OCI-LY1 (cell line): ENCODE measurements at regions not wholly inside any gene's neighbourhood (a gene's known extent, or its start where the extent isn't known, plus 50 kb on each side); places are given as distances from the start of the nearest gene placed in this dataset.

ENCODE experiments used
- H2AFZ ChIP-seq: fragments of 200-600 bp; sonication (generic), shearing (Covaris generic); 2 replicates; pipeline ENCODE4 v1.6.0; 2014; ENCODE audit warnings: antibody characterized with exemption, mild to moderate bottlenecking, low read length
- H3F3A ChIP-seq: fragments of 200-600 bp; sonication (generic), shearing (Covaris generic); 2 replicates; pipeline ENCODE4 v1.6.0; 2014; ENCODE audit warnings: mild to moderate bottlenecking, antibody characterized with exemption, low read length, moderate library complexity; ENCODE audit not compliant: insufficient read depth
- H3K27ac ChIP-seq: fragments of 200-600 bp; sonication (generic); 2 replicates; pipeline ENCODE4 v1.5.1; 2014; ENCODE audit warnings: low read length, mixed run types, mild to moderate bottlenecking, low read depth; ENCODE audit not compliant: poor library complexity, severe bottlenecking
- H3K27me3 ChIP-seq: fragments of 200-600 bp; sonication (generic); 2 replicates; pipeline ENCODE4 v1.6.0; 2014; ENCODE audit warnings: antibody characterized with exemption, mild to moderate bottlenecking, low read length, moderate library complexity; ENCODE audit not compliant: insufficient read depth
- H3K36me3 ChIP-seq: fragments of 200-600 bp; sonication (generic); 2 replicates; pipeline ENCODE4 v1.6.1; 2014; ENCODE audit warnings: mild to moderate bottlenecking, antibody characterized with exemption, low read length, moderate library complexity, mixed read lengths; ENCODE audit not compliant: insufficient read depth
- H3K4me1 ChIP-seq: fragments of 200-600 bp; sonication (generic); 2 replicates; pipeline ENCODE4 v1.5.1; 2014; ENCODE audit warnings: mild to moderate bottlenecking, low read length, moderate library complexity; ENCODE audit not compliant: insufficient read depth, severe bottlenecking
- H3K4me2 ChIP-seq: fragments of 200-600 bp; sonication (generic), shearing (Covaris generic); 2 replicates; pipeline ENCODE4 v1.6.1; 2014; ENCODE audit warnings: low read length
- H3K4me3 ChIP-seq: fragments of 200-600 bp; sonication (generic); 2 replicates; pipeline ENCODE4 v1.5.1; 2014; ENCODE audit warnings: low read length, low read depth, mild to moderate bottlenecking, mixed read lengths; ENCODE audit not compliant: poor library complexity, severe bottlenecking
- H3K79me2 ChIP-seq: fragments of 200-600 bp; shearing (Covaris generic); 2 replicates; pipeline ENCODE4 v1.6.1; 2016; ENCODE audit warnings: mixed run types, low read length, mixed read lengths; ENCODE audit not compliant: insufficient read depth
- H3K9ac ChIP-seq: fragments of 200-600 bp; sonication (generic), shearing (Covaris generic); 2 replicates; pipeline ENCODE4 v1.6.1; 2014; ENCODE audit warnings: mild to moderate bottlenecking, low read length, mixed read lengths
- H3K9me2 ChIP-seq: fragments of 200-600 bp; sonication (generic), shearing (Covaris generic); 2 replicates; pipeline ENCODE4 v1.6.1; 2014; ENCODE audit warnings: low read depth, mild to moderate bottlenecking, low read length, mixed read lengths
- H3K9me3 ChIP-seq: fragments of 200-600 bp; shearing (Covaris generic); 2 replicates; pipeline ENCODE4 v1.6.1; 2014; ENCODE audit warnings: low read length, mixed read lengths
- H4K20me1 ChIP-seq: fragments of 200-600 bp; sonication (generic), shearing (Covaris generic); 2 replicates; pipeline ENCODE4 v1.6.0; 2016; ENCODE audit warnings: mild to moderate bottlenecking, low read length; ENCODE audit not compliant: insufficient read depth
- EZH2 ChIP-seq: fragments of 200-600 bp; sonication (generic), shearing (Covaris generic); IDR thresholded peaks from 2 replicates; pipeline ENCODE4 v1.8.0; 2017; ENCODE audit warnings: borderline replicate concordance, mixed run types, mild to moderate bottlenecking, antibody characterized with exemption, low read length, moderate library complexity, mixed read lengths
- TF ChIP-seq, protein P1 (sequence below): fragments of 200-600 bp; sonication (generic), shearing (Covaris generic); IDR thresholded peaks from 2 replicates; pipeline ENCODE4 v1.5.1; 2017; ENCODE audit warnings: mild to moderate bottlenecking, antibody characterized with exemption, low read length, moderate library complexity, mixed read lengths

DNA sequence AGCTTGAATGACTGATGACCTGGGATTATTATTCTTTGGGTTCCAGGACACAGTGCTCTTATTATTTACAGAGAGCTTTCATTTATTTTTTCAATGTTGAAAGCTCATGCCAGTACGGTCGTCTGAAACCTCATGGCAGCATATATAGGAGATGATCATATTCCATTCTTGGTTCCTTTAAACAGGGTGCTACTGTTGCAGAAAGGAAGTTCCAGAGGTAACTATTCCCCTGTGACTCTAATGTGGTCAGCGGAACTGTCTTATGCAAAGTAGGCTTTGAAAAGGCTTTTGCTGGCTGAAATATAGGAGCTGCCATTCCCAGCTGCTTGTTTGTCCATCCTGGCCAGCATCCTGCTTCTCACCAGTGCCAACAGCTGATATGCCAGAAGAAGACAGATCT lies 208.3 kb upstream of the LEF1 start:
- Histone ChIP-seq H3K9me2 (no peaks in the 10 kb centered on the region), H3K4me1 (no peaks in the 10 kb centered on the region), H3K36me3 (no peaks in the 10 kb centered on the region), H3K79me2 (no peaks in the 10 kb centered on the region), H3K9me3 (no peaks in the 10 kb centered on the region), H3K4me2 (no peak overlapping the region), H3K4me3 (no peak overlapping the region), H3K27ac (no peak overlapping the region), H3F3A (no peaks in the 10 kb centered on the region), H2AFZ (no peak overlapping the region), H3K9ac (no peak overlapping the region), H3K27me3 (peaks cover 3% of the 10 kb centered on the region; the same call in 1 of the 2 replicates), H4K20me1 (no peaks in the 10 kb centered on the region)
- TF ChIP-seq, protein P1, sequence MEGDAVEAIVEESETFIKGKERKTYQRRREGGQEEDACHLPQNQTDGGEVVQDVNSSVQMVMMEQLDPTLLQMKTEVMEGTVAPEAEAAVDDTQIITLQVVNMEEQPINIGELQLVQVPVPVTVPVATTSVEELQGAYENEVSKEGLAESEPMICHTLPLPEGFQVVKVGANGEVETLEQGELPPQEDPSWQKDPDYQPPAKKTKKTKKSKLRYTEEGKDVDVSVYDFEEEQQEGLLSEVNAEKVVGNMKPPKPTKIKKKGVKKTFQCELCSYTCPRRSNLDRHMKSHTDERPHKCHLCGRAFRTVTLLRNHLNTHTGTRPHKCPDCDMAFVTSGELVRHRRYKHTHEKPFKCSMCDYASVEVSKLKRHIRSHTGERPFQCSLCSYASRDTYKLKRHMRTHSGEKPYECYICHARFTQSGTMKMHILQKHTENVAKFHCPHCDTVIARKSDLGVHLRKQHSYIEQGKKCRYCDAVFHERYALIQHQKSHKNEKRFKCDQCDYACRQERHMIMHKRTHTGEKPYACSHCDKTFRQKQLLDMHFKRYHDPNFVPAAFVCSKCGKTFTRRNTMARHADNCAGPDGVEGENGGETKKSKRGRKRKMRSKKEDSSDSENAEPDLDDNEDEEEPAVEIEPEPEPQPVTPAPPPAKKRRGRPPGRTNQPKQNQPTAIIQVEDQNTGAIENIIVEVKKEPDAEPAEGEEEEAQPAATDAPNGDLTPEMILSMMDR = no peak
- no peak for TF ChIP-seq EZH2

DNA sequence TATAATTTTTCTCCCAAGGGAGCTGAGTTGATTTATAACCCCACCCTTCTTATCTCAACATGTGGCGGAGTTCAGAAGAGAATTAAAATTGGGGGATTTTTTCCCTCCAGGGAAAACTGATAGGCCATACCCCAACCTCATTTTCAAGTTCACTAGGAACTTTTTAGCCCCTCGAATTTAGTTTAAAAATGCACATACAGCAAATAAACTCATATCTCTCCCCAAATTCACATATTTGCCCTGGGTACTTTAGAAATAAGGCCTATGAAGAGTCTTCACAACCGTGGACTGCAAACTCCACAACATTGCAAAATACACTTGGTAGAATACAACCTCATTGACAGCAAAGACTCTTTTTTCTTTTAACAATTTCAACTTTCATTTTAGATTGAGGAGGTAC lies 206.7 kb upstream of the LEF1 start:
- H3K4me1 ChIP-seq = peaks cover 8% of the 10 kb centered on the region
- H3K4me3 ChIP-seq = no peak overlapping the region
- TF ChIP-seq, protein P1 = no peak
- TF ChIP-seq EZH2 = no peak
- peaks cover 3% of the 10 kb centered on the region; the same call in 1 of the 2 replicates for H3K27me3 ChIP-seq
- H3F3A ChIP-seq = no peaks in the 10 kb centered on the region
- H4K20me1 ChIP-seq = no peaks in the 10 kb centered on the region
- H2AFZ ChIP-seq = no peak overlapping the region
- no peak overlapping the region for H3K27ac ChIP-seq
- no peaks in the 10 kb centered on the region for H3K79me2 ChIP-seq
- H3K9me3 ChIP-seq = no peaks in the 10 kb centered on the region
- H3K9ac ChIP-seq = no peak overlapping the region
- H3K9me2 ChIP-seq = no peaks in the 10 kb centered on the region
- H3K36me3 ChIP-seq = no peaks in the 10 kb centered on the region
- no peak overlapping the region for H3K4me2 ChIP-seq

DNA sequence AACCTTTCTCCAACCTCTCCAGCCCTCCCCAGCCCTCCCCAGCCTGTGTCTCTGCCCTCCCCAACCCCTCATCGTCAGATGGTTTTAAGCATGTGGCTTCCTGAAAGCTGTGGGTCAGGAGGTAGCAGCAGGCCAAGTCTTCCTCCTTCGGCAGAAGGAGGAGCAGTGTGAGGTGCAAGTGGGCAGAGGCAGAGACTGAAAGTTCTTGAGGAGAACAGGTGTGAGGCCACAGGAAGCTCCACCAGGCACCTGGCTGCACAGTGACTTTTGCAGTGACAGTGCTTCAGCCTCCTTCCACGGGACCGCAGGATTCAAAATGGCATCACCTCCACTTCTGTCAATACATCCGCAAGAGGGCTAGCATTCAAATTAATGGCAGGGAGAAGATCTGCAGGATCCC lies 203.9 kb upstream of the LEF1 start:
- Histone ChIP-seq H3K27me3 (no peaks in the 10 kb centered on the region), H3K9me3 (no peaks in the 10 kb centered on the region), H4K20me1 (no peaks in the 10 kb centered on the region), H3F3A (no peaks in the 10 kb centered on the region), H2AFZ (no peak overlapping the region), H3K27ac (no peak overlapping the region), H3K4me3 (no peak overlapping the region), H3K9ac (no peak overlapping the region), H3K36me3 (no peaks in the 10 kb centered on the region), H3K79me2 (no peaks in the 10 kb centered on the region), H3K9me2 (no peaks in the 10 kb centered on the region), H3K4me2 (no peak overlapping the region), H3K4me1 (peaks cover 12% of the 10 kb centered on the region)
- TF ChIP-seq, protein P1 = no peak
- TF ChIP-seq EZH2 = no peak
